DOHH2 (cell line): ENCODE measurements at regions not wholly inside any gene's neighbourhood (a gene's known extent, or its start where the extent isn't known, plus 50 kb on each side); places are given as distances from the start of the nearest gene placed in this dataset.

ENCODE experiments used
- H3F3A ChIP-seq: fragments of 200-600 bp; sonication (generic), shearing (Covaris generic); 2 replicates; pipeline ENCODE4 v1.6.0; 2016; ENCODE audit warnings: antibody characterized with exemption, mild to moderate bottlenecking; ENCODE audit not compliant: control insufficient read depth, insufficient read depth
- H3K27ac ChIP-seq: fragments of 200-600 bp; sonication (generic); 2 replicates; pipeline ENCODE4 v1.5.1; 2014; ENCODE audit warnings: low read depth, mild to moderate bottlenecking, low read length, moderate library complexity
- H3K27me3 ChIP-seq: fragments of 200-600 bp; sonication (generic); 2 replicates; pipeline ENCODE4 v1.6.1; 2014; ENCODE audit warnings: mild to moderate bottlenecking, low read length, mixed read lengths; ENCODE audit not compliant: control insufficient read depth
- H3K36me3 ChIP-seq: fragments of 200-600 bp; sonication (generic); 2 replicates; pipeline ENCODE4 v1.6.1; 2014; ENCODE audit warnings: mild to moderate bottlenecking, low read length, moderate library complexity, mixed read lengths; ENCODE audit not compliant: control insufficient read depth
- H3K4me1 ChIP-seq: fragments of 200-600 bp; sonication (generic); 2 replicates; pipeline ENCODE4 v1.6.1; 2014; ENCODE audit warnings: mild to moderate bottlenecking, low read length, mixed read lengths; ENCODE audit not compliant: control insufficient read depth
- H3K4me2 ChIP-seq: fragments of 200-600 bp; sonication (generic); 2 replicates; pipeline ENCODE4 v1.6.0; 2014; ENCODE audit warnings: mild to moderate bottlenecking, low read length, moderate library complexity
- H3K4me3 ChIP-seq: fragments of 200-600 bp; sonication (generic); 2 replicates; pipeline ENCODE4 v1.5.1; 2014; ENCODE audit warnings: mild to moderate bottlenecking, low read length, mixed read lengths
- H3K79me2 ChIP-seq: fragments of 200-600 bp; sonication (generic); 2 replicates; pipeline ENCODE4 v1.6.1; 2014; ENCODE audit warnings: mild to moderate bottlenecking, low read length, mixed read lengths; ENCODE audit not compliant: control insufficient read depth
- H3K9me2 ChIP-seq: fragments of 200-600 bp; sonication (generic); replicated peaks from 2 replicates; pipeline ENCODE4 v1.6.1; 2014; ENCODE audit warnings: mild to moderate bottlenecking, low read length, mixed read lengths; ENCODE audit not compliant: control insufficient read depth
- H3K9me3 ChIP-seq: fragments of 200-600 bp; sonication (generic); 2 replicates; pipeline ENCODE4 v1.6.1; 2014; ENCODE audit warnings: antibody characterized with exemption, low read length, mixed read lengths; ENCODE audit not compliant: control insufficient read depth, insufficient read depth
- H4K20me1 ChIP-seq: fragments of 200-600 bp; sonication (generic); 2 replicates; pipeline ENCODE4 v1.6.0; 2014; ENCODE audit warnings: low read depth, mild to moderate bottlenecking, antibody characterized with exemption, low read length, moderate library complexity; ENCODE audit not compliant: control insufficient read depth, insufficient read depth
- EZH2phosphoT487 ChIP-seq: fragments of 200-600 bp; sonication (generic); IDR thresholded peaks from 2 replicates; pipeline ENCODE4 v1.6.1; 2017; ENCODE audit warnings: borderline replicate concordance, mild to moderate bottlenecking, antibody characterized with exemption, low read length, moderate library complexity, mixed read lengths
- TF ChIP-seq, protein P1 (sequence below): fragments of 200-600 bp; sonication (generic); IDR thresholded peaks from one replicate; pipeline ENCODE4 v1.5.1; 2014; ENCODE audit warnings: antibody characterized with exemption, mild to moderate bottlenecking, low read depth, low read length; ENCODE audit not compliant: poor library complexity, severe bottlenecking

DNA sequence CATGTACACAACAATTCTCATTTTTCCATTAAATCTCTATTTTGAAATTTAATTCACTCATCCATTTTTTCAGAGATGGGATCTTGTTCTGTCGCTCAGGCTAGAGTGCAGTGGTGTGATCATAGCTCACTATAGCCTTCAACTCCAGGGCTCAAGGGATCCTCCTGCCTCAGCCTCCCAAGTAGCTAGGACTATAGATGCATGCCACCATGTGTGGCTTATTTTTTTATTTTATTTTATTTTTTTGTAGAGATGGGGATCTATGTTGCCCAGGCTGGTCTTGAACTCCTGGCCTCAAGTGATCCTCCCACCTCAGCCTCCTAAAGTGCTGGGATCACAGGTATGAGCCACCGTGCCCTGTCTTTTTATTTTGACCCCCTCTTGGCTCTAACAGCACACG is 203.8 kb upstream of the KLF14 start:
- Histone ChIP-seq H3K27me3 (no peaks in the 10 kb centered on the region), H3K9me2 (no peaks in the 10 kb centered on the region), H3K4me2 (no peak overlapping the region), H3K4me3 (no peak overlapping the region), H3K36me3 (peaks cover 60% of the 10 kb centered on the region), H3K9me3 (no peaks in the 10 kb centered on the region), H3K27ac (no peak overlapping the region), H3K4me1 (peaks cover 20% of the 10 kb centered on the region), H3F3A (no peaks in the 10 kb centered on the region), H4K20me1 (no peaks in the 10 kb centered on the region; the same call in 1 of the 2 replicates), H3K79me2 (peaks cover 88% of the 10 kb centered on the region)
- TF ChIP-seq EZH2phosphoT487 = no peak
- TF ChIP-seq, protein P1, sequence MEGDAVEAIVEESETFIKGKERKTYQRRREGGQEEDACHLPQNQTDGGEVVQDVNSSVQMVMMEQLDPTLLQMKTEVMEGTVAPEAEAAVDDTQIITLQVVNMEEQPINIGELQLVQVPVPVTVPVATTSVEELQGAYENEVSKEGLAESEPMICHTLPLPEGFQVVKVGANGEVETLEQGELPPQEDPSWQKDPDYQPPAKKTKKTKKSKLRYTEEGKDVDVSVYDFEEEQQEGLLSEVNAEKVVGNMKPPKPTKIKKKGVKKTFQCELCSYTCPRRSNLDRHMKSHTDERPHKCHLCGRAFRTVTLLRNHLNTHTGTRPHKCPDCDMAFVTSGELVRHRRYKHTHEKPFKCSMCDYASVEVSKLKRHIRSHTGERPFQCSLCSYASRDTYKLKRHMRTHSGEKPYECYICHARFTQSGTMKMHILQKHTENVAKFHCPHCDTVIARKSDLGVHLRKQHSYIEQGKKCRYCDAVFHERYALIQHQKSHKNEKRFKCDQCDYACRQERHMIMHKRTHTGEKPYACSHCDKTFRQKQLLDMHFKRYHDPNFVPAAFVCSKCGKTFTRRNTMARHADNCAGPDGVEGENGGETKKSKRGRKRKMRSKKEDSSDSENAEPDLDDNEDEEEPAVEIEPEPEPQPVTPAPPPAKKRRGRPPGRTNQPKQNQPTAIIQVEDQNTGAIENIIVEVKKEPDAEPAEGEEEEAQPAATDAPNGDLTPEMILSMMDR = no peak

DNA sequence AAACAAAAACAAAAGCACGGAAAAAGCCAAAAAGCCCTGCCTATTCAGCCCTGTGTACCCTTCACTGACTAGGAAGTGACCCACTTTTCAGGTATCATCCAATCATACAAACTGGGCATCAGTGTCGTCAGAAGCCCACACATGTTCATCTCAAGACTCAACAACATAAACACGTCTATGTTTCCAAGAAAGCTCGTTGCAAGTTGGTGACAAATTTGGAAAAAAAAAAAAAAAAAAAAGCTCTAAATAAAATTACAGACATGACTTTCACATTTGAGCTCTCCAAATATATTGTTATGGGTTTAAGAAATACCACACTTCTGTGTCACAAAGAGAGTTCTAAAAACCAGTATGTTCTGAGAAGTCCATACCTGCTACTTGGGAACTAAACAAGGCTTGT is 204.7 kb upstream of the KLF14 start:
- H4K20me1 ChIP-seq = no peaks in the 10 kb centered on the region; the same call in 1 of the 2 replicates
- no peak overlapping the region for H3K27ac ChIP-seq
- H3K9me3 ChIP-seq = no peaks in the 10 kb centered on the region
- H3K79me2 ChIP-seq = peaks cover 88% of the 10 kb centered on the region
- no peak for TF ChIP-seq EZH2phosphoT487
- TF ChIP-seq, protein P1 = no peak
- H3K9me2 ChIP-seq = no peaks in the 10 kb centered on the region
- no peak overlapping the region for H3K4me2 ChIP-seq
- H3K4me1 ChIP-seq = peaks cover 29% of the 10 kb centered on the region
- H3F3A ChIP-seq = no peaks in the 10 kb centered on the region
- H3K4me3 ChIP-seq = no peak overlapping the region
- H3K27me3 ChIP-seq = no peaks in the 10 kb centered on the region
- H3K36me3 ChIP-seq = peaks cover 60% of the 10 kb centered on the region

DNA sequence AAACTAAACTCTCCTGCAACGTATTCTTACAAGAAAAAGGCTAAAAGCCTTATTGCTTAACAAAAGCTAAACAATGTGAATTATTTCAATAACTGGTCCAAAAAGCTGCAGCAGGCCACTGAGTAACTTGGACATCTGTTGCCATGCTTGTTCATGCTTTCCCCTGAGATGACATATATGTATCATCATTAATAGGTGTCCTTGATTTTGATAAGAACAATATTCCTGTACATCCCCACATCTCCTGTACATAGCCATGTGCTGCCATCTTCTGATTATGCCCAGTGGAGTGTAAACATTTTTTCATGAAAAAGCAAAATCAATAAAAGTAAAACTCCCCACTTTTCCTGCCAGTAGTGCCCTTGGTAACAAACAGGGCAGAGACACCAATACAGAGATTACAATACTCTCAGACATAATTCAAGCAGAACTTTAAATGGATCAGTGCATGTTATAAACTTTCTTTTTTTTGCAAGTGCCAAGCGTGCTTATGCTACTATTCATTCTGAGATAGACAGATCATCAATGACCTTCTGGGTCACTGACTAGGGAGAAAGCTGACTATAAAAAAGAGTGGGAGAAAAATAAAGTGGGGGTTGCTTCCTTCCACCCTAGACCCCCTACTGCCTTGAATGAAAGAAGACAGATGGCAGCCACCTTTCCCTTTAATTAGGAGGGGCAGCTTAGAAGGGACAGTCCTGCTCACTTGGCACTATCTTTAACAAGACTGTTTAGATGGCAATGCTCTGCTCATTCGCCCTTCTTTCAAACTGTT is 205.5 kb upstream of the KLF14 start:
- TF ChIP-seq, protein P1 = no peak
- no peak for TF ChIP-seq EZH2phosphoT487
- H3K9me3 ChIP-seq = no peaks in the 10 kb centered on the region
- H3K9me2 ChIP-seq = no peaks in the 10 kb centered on the region
- no peaks in the 10 kb centered on the region for H3K27me3 ChIP-seq
- no peaks in the 10 kb centered on the region for H3F3A ChIP-seq
- H3K4me1 ChIP-seq = peaks cover 36% of the 10 kb centered on the region
- H3K4me3 ChIP-seq = no peak overlapping the region
- peaks cover 87% of the 10 kb centered on the region for H3K79me2 ChIP-seq
- H3K36me3 ChIP-seq = peaks cover 67% of the 10 kb centered on the region
- H3K27ac ChIP-seq = no peak overlapping the region
- H3K4me2 ChIP-seq = no peak overlapping the region
- no peaks in the 10 kb centered on the region; the same call in 1 of the 2 replicates for H4K20me1 ChIP-seq
